ENCODE measurements at regions not wholly inside any gene's neighbourhood (a gene's known extent, or its start where the extent isn't known, plus 50 kb on each side); places are given as distances from the start of the nearest gene placed in this dataset.
"Not testable (repeated sequence)": the region's sequence is repeated elsewhere in the genome, so short reads cannot be mapped to it uniquely, and the experiment has no call there.

- Mint-ChIP-seq H3K36me3 (ENCODE audit: low read depth) (peaks cover 8% of the 10 kb centered on the region), H3K4me3 (no peak overlapping the region), H3K4me1 (no peaks in the 10 kb centered on the region), H3K27ac (no peak overlapping the region), H3K27me3 (no peaks in the 10 kb centered on the region), H3K9me3 (peaks cover 20% of the 10 kb centered on the region)
- CTCF ChIA-PET = interaction anchor here (0.9 kb wide), 2 partner anchors 8 to 144 kb away, joined by 3 to 4 read pairs; no protein-coding TSS in a partner anchor
- DNase-seq = no peak
- POLR2A ChIA-PET = no interaction called here
Measured at GRCh38 chr2:37792366-37792765, 120.9 kb upstream of the CDC42EP3 start.

- Mint-ChIP-seq H3K4me3 (no peak overlapping the region), H3K4me1 (no peaks in the 10 kb centered on the region), H3K9me3 (peaks cover 16% of the 10 kb centered on the region), H3K27me3 (no peaks in the 10 kb centered on the region), H3K27ac (no peak overlapping the region), H3K36me3 (ENCODE audit: low read depth) (peaks cover 3% of the 10 kb centered on the region)
- ChIA-PET CTCF (interaction anchor here (0.9 to 1.5 kb wide), 2 partner anchors 13 to 145 kb away, joined by 3 read pairs; no protein-coding TSS in a partner anchor), POLR2A (no interaction called here)
- no peak for DNase-seq
Measured at GRCh38 chr2:37793004-37793403, 121.6 kb upstream of the CDC42EP3 start.

GRCh38 chr2:37794717-37795116, 123.3 kb upstream of the CDC42EP3 start:
- H3K9me3 Mint-ChIP-seq = peaks cover 2% of the 10 kb centered on the region
- H3K27me3 Mint-ChIP-seq = no peaks in the 10 kb centered on the region
- no peak overlapping the region for H3K4me3 Mint-ChIP-seq
- no peak for DNase-seq
- POLR2A ChIA-PET = no interaction called here
- no peaks in the 10 kb centered on the region for H3K36me3 Mint-ChIP-seq (ENCODE audit: low read depth)
- CTCF ChIA-PET = interaction anchor here (1.0 to 1.5 kb wide), 2 partner anchors 15 to 375 kb away, joined by 3 read pairs; no protein-coding TSS in a partner anchor
- no peak overlapping the region for H3K27ac Mint-ChIP-seq
- no peaks in the 10 kb centered on the region for H3K4me1 Mint-ChIP-seq

DNA sequence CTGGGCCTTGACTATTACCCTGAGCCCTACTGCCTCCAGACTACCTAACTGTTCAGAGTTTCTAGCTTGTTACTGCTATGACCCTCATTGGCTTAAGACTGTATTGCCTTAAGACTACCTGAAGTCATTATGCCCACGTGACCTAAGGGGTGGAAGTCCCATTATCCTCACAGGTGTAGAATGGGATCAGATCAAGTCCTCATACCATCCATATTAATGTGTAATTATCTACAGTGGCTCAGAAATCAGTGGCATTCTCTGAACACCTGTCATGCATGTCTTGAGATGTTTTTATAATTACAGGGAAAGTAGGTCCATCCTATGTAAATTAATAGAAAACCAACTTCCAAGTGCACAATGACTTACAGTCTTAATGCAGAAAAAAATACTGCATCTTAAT, 124.0 kb upstream of the CDC42EP3 start:
- Mint-ChIP-seq H3K36me3 (ENCODE audit: low read depth) (no peaks in the 10 kb centered on the region), H3K27me3 (no peaks in the 10 kb centered on the region), H3K9me3 (peaks cover 2% of the 10 kb centered on the region), H3K4me1 (no peaks in the 10 kb centered on the region), H3K4me3 (no peak overlapping the region), H3K27ac (no peak overlapping the region)
- POLR2A ChIA-PET = no interaction called here
- DNase-seq = no peak
- CTCF ChIA-PET = no interaction called here

DNA sequence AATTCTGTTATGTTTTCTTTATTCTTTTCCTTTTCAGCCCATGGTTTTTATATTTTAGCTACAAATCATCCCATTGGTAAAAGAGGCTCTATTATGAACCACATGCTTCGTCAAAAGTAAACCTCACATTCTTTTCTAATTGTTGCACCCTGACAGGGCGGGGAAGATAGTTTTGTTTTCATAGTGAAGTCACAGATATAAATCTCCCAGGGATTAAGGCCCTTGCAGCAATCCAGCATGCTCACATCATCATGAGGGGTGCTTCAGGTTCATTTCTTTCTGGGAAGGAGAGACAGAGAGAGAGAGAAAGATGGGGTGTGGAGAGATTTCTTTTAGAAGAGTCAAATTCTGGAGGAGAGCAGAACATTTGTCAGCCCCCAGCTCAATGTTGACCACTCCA, 124.5 kb upstream of the CDC42EP3 start:
- H3K4me3 Mint-ChIP-seq = no peak overlapping the region
- ChIA-PET CTCF (no interaction called here), POLR2A (no interaction called here)
- H3K27ac Mint-ChIP-seq = no peak overlapping the region
- no peaks in the 10 kb centered on the region for H3K4me1 Mint-ChIP-seq
- H3K9me3 Mint-ChIP-seq = peaks cover 2% of the 10 kb centered on the region
- no peaks in the 10 kb centered on the region for H3K27me3 Mint-ChIP-seq
- DNase-seq = no peak
- no peaks in the 10 kb centered on the region for H3K36me3 Mint-ChIP-seq (ENCODE audit: low read depth)

- Mint-ChIP-seq H3K27ac (no peak overlapping the region), H3K27me3 (peaks cover 1% of the 10 kb centered on the region), H3K36me3 (ENCODE audit: low read depth) (no peaks in the 10 kb centered on the region), H3K4me1 (no peaks in the 10 kb centered on the region), H3K9me3 (peaks cover 2% of the 10 kb centered on the region), H3K4me3 (no peak overlapping the region)
- no peak for DNase-seq
- CTCF ChIA-PET = no interaction called here
- POLR2A ChIA-PET = no interaction called here
Measured at GRCh38 chr2:37796481-37796880, 125.0 kb upstream of the CDC42EP3 start.

DNA sequence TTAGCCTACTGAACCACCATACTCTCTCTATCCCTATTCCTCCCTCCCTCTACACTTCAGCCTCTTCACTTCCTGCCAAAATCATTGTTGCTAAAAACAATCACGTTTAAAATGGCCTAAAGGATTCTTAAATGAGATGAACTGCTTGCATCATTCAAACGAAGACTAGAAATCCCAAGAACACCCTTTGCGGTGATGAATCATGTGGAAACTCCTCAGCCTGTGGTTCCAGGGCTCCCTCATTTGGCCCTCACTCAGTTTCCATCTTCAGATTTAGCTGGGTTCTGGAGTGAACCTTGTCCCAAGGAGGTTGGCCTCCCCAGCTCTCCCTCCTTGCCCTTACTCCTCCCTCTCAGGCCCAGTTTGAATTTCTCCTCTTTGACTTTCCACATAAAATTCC, 125.6 kb upstream of the CDC42EP3 start:
- CTCF ChIA-PET = no interaction called here
- no peak overlapping the region for H3K27ac Mint-ChIP-seq
- no peaks in the 10 kb centered on the region for H3K4me1 Mint-ChIP-seq

DNA sequence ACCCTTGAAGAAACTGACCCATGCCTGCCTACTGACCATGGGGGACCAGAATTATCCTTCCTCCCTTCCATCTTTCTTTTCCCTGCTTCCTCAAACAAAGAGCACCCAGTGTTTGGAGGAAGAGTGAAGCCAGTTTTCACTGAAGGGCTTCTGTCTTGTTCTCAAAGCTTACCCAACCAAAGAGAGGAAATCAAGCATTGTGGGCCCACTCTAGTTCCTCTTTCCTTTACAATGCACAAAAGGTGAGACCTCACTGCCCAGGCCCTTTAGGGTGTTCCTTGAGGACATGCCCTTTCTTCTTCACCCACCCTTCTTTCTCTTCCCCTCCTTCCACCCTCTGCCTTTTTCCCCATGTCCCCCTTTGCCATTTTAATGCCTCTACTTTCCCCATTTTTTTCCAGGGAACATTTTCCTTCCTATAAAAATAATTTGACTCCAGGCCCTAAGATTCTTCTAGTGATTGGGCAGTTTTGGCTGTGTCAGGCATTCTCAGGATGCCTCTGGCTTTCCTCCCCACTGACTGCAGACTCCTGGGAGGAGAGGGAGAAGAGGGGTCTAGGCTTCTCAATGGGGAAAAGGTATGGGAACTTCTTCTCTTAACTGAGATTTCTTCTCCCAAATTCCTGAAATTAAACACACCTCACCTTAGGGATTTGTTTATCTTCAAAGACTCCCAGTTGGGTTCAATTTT, 126.6 kb upstream of the RMDN2 start:
- Mint-ChIP-seq H3K27ac (no peak overlapping the region), H3K9me3 (no peaks in the 10 kb centered on the region), H3K4me3 (no peak overlapping the region), H3K27me3 (peaks cover 1% of the 10 kb centered on the region), H3K36me3 (ENCODE audit: low read depth) (no peaks in the 10 kb centered on the region), H3K4me1 (no peaks in the 10 kb centered on the region)
- DNase-seq = no peak
- POLR2A ChIA-PET = no interaction called here
- CTCF ChIA-PET = no interaction called here

More for the DNA sequence above, 125.6 kb upstream of the CDC42EP3 start:
- no peaks in the 10 kb centered on the region for H3K36me3 Mint-ChIP-seq (ENCODE audit: low read depth)
- H3K9me3 Mint-ChIP-seq = peaks cover 2% of the 10 kb centered on the region
- H3K4me3 Mint-ChIP-seq = no peak overlapping the region
- peaks cover 1% of the 10 kb centered on the region for H3K27me3 Mint-ChIP-seq
- DNase-seq = no peak
- POLR2A ChIA-PET = no interaction called here

DNA sequence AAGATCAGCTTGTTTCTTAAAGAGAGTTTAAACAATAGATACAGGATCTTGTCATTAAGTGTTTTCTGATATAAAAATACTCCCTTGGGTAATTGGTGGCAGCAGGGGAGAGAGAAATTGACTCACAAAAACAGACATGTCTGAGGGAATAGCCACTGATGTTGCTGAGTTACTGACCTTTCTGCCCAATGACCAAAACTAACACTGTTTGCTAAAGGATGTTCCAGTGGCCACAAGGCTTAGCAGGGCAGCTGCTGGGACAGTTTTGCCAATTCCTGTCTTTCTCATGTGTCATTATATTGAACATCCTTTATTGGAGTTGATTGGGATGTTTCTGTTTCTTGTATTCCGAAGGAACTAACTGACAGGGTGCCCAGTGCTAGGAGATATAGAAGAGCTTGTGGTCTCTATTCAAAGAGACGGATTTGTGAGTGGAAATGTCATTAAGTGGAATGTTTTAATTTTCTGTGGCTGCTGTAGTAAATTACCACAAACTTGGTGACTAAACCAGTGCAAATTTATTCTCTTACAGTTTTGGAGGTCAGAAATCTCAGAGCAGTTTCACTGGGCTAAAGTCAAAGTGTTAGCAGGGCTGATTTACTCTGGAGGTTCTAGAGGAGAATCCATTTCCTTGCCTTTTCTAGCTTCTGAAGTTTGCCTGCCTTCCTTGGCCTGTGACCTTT, 124.8 kb upstream of the RMDN2 start:
- Mint-ChIP-seq H3K27ac (no peak overlapping the region), H3K27me3 (peaks cover 1% of the 10 kb centered on the region), H3K36me3 (ENCODE audit: low read depth) (no peaks in the 10 kb centered on the region), H3K4me3 (no peak overlapping the region), H3K9me3 (no peaks in the 10 kb centered on the region), H3K4me1 (no peaks in the 10 kb centered on the region)
- DNase-seq = no peak
- ChIA-PET POLR2A (no interaction called here), CTCF (interaction anchor here (0.6 to 0.7 kb wide), 3 partner anchors 9 to 383 kb away, joined by 3 to 4 read pairs (median 3); no protein-coding TSS in a partner anchor)

GRCh38 chr2:37802211-37802752, 122.8 kb upstream of the RMDN2 start:
- Mint-ChIP-seq H3K9me3 (no peaks in the 10 kb centered on the region), H3K4me1 (no peaks in the 10 kb centered on the region), H3K27ac (no peak overlapping the region), H3K27me3 (peaks cover 4% of the 10 kb centered on the region), H3K4me3 (no peak overlapping the region), H3K36me3 (ENCODE audit: low read depth) (no peaks in the 10 kb centered on the region)
- ChIA-PET POLR2A (no interaction called here), CTCF (no interaction called here)
- DNase-seq = no peak

DNA sequence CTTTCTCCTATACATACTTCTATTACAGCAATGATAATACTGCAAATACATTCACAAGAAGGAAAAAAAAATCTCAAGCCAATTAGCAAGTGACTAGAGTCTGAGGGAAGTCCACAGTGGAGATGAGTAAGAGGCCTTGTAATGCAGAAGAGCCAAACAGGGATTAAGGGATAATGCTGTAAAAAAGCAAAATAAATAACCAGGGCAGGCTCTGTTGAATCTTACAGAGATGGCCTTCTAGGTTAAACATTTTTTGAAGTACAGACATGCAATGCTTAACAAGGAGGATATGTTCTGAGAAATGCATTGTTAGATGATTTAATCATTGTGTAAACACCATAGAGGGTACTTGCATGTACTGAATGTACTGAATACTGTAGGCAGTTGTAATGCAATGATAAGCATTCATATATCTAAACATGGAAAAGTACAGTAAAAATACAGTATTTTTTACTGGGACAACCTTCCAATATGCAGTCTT, 122.1 kb upstream of the RMDN2 start:
- H3K9me3 Mint-ChIP-seq = no peaks in the 10 kb centered on the region
- H3K27me3 Mint-ChIP-seq = peaks cover 4% of the 10 kb centered on the region

DNA sequence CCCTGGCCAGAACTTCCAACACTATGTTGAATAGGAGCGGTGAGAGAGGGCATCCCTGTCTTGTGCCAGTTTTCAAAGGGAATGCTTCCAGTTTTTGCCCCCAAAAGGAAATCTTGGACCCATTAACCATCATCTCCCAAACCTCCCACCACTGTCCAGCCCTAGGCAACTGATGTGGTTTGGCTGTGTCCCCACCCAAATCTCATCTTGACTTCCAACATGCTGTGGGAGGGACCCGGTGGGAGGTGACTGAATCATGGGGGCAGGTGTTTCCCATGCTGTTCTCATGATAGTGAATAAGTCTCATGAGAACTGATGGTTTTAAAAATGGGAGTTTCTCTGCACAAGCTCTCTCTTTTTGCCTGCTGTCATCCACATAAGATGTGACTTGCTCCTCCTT, 119.1 kb upstream of the RMDN2 start:
- H3K27ac Mint-ChIP-seq; H3K9me3 Mint-ChIP-seq; H3K4me3 Mint-ChIP-seq; POLR2A ChIA-PET; H3K27me3 Mint-ChIP-seq; DNase-seq; H3K36me3 Mint-ChIP-seq (ENCODE audit: low read depth); H3K4me1 Mint-ChIP-seq: not testable (repeated sequence)
- CTCF ChIA-PET = interaction anchor here (0.6 kb wide), 1 partner anchor 501 kb away, joined by 3 read pairs; no protein-coding TSS in a partner anchor

More for the DNA sequence above, 122.1 kb upstream of the RMDN2 start:
- Mint-ChIP-seq H3K4me3 (no peak overlapping the region), H3K36me3 (ENCODE audit: low read depth) (no peaks in the 10 kb centered on the region), H3K27ac (no peak overlapping the region), H3K4me1 (no peaks in the 10 kb centered on the region)
- ChIA-PET CTCF (no interaction called here), POLR2A (no interaction called here)
- no peak for DNase-seq

DNA sequence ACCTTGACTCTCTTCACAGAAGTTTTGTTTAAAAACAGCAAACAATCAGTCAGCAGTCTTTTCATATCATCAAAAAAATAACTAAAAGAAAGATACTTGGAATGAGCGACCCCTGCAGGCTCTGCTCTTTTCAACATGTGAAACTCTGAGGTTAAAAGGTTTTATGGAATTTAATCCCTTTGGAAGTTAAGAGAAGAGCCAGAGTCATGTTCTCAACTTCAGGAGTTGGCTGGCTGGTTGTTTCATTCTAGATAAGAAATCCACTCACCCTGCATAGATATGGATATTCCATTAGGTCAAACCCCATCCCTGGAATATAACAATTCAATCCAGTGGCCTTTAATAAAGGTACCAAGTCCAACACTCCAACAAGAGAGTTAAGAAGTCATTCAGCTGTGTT, 115.6 kb upstream of the RMDN2 start:
- ChIA-PET CTCF (interaction anchor here (1.2 kb wide), 1 partner anchor 395 kb away, joined by 4 read pairs; no protein-coding TSS in a partner anchor), POLR2A (no interaction called here)
- no peaks in the 10 kb centered on the region for H3K4me1 Mint-ChIP-seq
- H3K27me3 Mint-ChIP-seq = peaks cover 3% of the 10 kb centered on the region
- no peak for DNase-seq
- no peaks in the 10 kb centered on the region for H3K36me3 Mint-ChIP-seq (ENCODE audit: low read depth)
- peaks cover 3% of the 10 kb centered on the region for H3K9me3 Mint-ChIP-seq
- H3K4me3 Mint-ChIP-seq = no peak overlapping the region
- no peak overlapping the region for H3K27ac Mint-ChIP-seq

Measured in activated CD4-positive, alpha-beta T cell treated with anti-CD3 and anti-CD28 coated beads, Interleukin-2, amount 10 ng/mL, durations not matched to agents 7 days and 5 days (primary cell).